Neural cell (in vitro differentiated cells): ENCODE measurements at regions not wholly inside any gene's neighbourhood (a gene's known extent, or its start where the extent isn't known, plus 50 kb on each side); places are given as distances from the start of the nearest gene placed in this dataset.

ENCODE experiments used
- CTCF ChIP-seq: fragments of 450-650 bp; IDR thresholded peaks from 2 replicates; pipeline ENCODE4 v1.5.1; 2014; ENCODE audit warnings: antibody characterized with exemption, mild to moderate bottlenecking, moderate library complexity; ENCODE audit not compliant: poor library complexity, severe bottlenecking
- EP300 ChIP-seq: fragments of 450-650 bp; conservative IDR thresholded peaks from 2 replicates; pipeline ENCODE4 v1.6.1; 2014; ENCODE audit warnings: antibody characterized with exemption, mild to moderate bottlenecking, moderate library complexity; ENCODE audit not compliant: poor library complexity, severe bottlenecking
- EZH2 ChIP-seq: fragments of 200-600, 300-800 bp; shearing (Covaris generic), sonication (generic); IDR thresholded peaks from 2 replicates; pipeline ENCODE4 v1.6.1; 2014; ENCODE audit warnings: antibody characterized with exemption, low read length, borderline replicate concordance, mild to moderate bottlenecking; ENCODE audit not compliant: insufficient read depth, poor library complexity, severe bottlenecking
- MXI1 ChIP-seq: fragments of 450-650 bp; conservative IDR thresholded peaks from 2 replicates; pipeline ENCODE4 v1.6.1; 2014; ENCODE audit warnings: antibody characterized with exemption, mild to moderate bottlenecking; ENCODE audit not compliant: poor library complexity, severe bottlenecking
- POLR2AphosphoS5 ChIP-seq: IDR thresholded peaks from 2 replicates; pipeline ENCODE4 v1.6.1; 2012
- RAD21 ChIP-seq: fragments of 450-650 bp; conservative IDR thresholded peaks from 2 replicates; pipeline ENCODE4 v1.6.1; 2014; ENCODE audit warnings: antibody characterized with exemption, mild to moderate bottlenecking, moderate library complexity
- REST ChIP-seq: IDR thresholded peaks from 2 replicates; pipeline ENCODE4 v1.6.1; 2012; ENCODE audit warnings: borderline replicate concordance
- SMC3 ChIP-seq: fragments of 450-650 bp; conservative IDR thresholded peaks from 2 replicates; pipeline ENCODE4 v1.6.1; 2014; ENCODE audit warnings: antibody characterized with exemption, mild to moderate bottlenecking, moderate library complexity; ENCODE audit not compliant: poor library complexity
- TAF1 ChIP-seq: IDR thresholded peaks from 2 replicates; pipeline ENCODE4 v1.6.1; 2012; ENCODE audit warnings: low read depth

DNA sequence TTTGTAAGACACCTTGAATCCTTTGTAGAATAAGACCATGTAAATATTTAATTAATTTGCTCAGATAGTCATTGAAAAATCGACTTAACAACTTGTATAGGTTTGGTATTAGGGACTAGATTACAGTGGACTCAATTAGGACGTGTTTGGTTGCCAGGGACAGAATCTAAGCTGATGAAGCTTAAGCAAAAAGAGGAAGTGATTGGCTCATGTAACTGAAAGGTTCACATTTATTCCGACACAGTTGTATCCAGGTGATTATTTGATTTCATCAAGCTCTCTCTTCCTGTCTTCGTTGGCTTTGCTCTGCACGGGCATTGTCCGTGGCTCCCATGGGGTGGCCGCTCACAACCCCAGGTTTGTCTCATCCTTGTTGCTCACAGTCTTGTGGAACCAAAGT lies 146.4 kb downstream of the C11orf91 start:
- TF ChIP-seq REST, result no peak
- no peak for TF ChIP-seq CTCF
- TF ChIP-seq POLR2AphosphoS5, result no peak
- TF ChIP-seq SMC3, result no peak
- no peak for TF ChIP-seq EZH2
- no peak for TF ChIP-seq MXI1
- TF ChIP-seq EP300, result no peak
- TF ChIP-seq TAF1, result no peak
- TF ChIP-seq RAD21, result no peak
